Kasumi-1 (cell line): ENCODE measurements at regions not wholly inside any gene's neighbourhood (a gene's known extent, or its start where the extent isn't known, plus 50 kb on each side); places are given as distances from the start of the nearest gene placed in this dataset.
"Not testable (repeated sequence)": the region's sequence is repeated elsewhere in the genome, so short reads cannot be mapped to it uniquely, and the experiment has no call there.

ENCODE experiments used
- DNase-seq, 2 experiments: peaks; one replicate each; lab custom pipeline; 2025; lab: John Stamatoyannopoulos, UW

GRCh38 chr4:144371485-144371884 lies 231.0 kb upstream of the GYPA start:
- no peak for DNase-seq

GRCh38 chr4:144374065-144374464 lies 233.5 kb upstream of the GYPA start:
- DNase-seq, result no peak

- DNase-seq, result no peak
Observed at GRCh38 chr4:144376866-144377265, 236.3 kb upstream of the GYPA start.

GRCh38 chr4:144384408-144384807 lies 243.9 kb upstream of the GYPA start:
- DNase-seq, result no peak

GRCh38 chr4:144399927-144400326 lies 246.0 kb upstream of the HHIP start:
- DNase-seq, result peak; percentile 9 to 13

- no peak for DNase-seq
Observed at GRCh38 chr4:144402176-144402575, 243.8 kb upstream of the HHIP start.

GRCh38 chr4:144402999-144403398 lies 243.0 kb upstream of the HHIP start:
- no peak for DNase-seq

GRCh38 chr4:144403893-144404292 lies 242.1 kb upstream of the HHIP start:
- no peak for DNase-seq

GRCh38 chr4:144409525-144409924 lies 236.4 kb upstream of the HHIP start:
- DNase-seq, result no peak

- no peak for DNase-seq
Observed at GRCh38 chr4:144410230-144410783, 235.6 kb upstream of the HHIP start.

- no peak for DNase-seq
Observed at GRCh38 chr4:144411119-144411518, 234.8 kb upstream of the HHIP start.

- no peak for DNase-seq
Observed at GRCh38 chr4:144411700-144412099, 234.3 kb upstream of the HHIP start.

- DNase-seq, result no peak
Observed at GRCh38 chr4:144421056-144421455, 224.9 kb upstream of the HHIP start.

- DNase-seq, result no peak
Observed at GRCh38 chr4:144421839-144422565, 224.0 kb upstream of the HHIP start.

GRCh38 chr4:144423930-144424329 lies 222.0 kb upstream of the HHIP start:
- DNase-seq, result no peak

GRCh38 chr4:144426023-144426422 lies 219.9 kb upstream of the HHIP start:
- not testable (repeated sequence) for DNase-seq

- DNase-seq, result no peak
Observed at GRCh38 chr4:144442713-144443112, 203.2 kb upstream of the HHIP start.

- DNase-seq, result no peak
Observed at GRCh38 chr4:144449611-144450010, 196.3 kb upstream of the HHIP start.

- DNase-seq, result no peak
Observed at GRCh38 chr4:144450526-144450925, 195.4 kb upstream of the HHIP start.

GRCh38 chr4:144451766-144452450 lies 194.0 kb upstream of the HHIP start:
- no peak for DNase-seq

- no peak for DNase-seq
Observed at GRCh38 chr4:144456196-144456595, 189.8 kb upstream of the HHIP start.

- no peak for DNase-seq
Observed at GRCh38 chr4:144461906-144462305, 184.1 kb upstream of the HHIP start.

GRCh38 chr4:144463236-144463635 lies 182.7 kb upstream of the HHIP start:
- DNase-seq, result no peak
